ENCODE measurements at regions not wholly inside any gene's neighbourhood (a gene's known extent, or its start where the extent isn't known, plus 50 kb on each side); places are given as distances from the start of the nearest gene placed in this dataset.

- TF ChIP-seq YY1 (IDR thresholded peaks at IDR 0.05), result no peak
- no peak for TF ChIP-seq CTCF (IDR thresholded peaks at IDR 0.05; ENCODE audit: low read depth, low read length, missing input control)
Observed at GRCh38 chr12:25884920-25885234, 73.6 kb upstream of the RASSF8 start.

Measured in liver (tissue), 2 donors.